PC-3 (cell line): ENCODE measurements at regions not wholly inside any gene's neighbourhood (a gene's known extent, or its start where the extent isn't known, plus 50 kb on each side); places are given as distances from the start of the nearest gene placed in this dataset.
"Not testable (repeated sequence)": the region's sequence is repeated elsewhere in the genome, so short reads cannot be mapped to it uniquely, and the experiment has no call there.

Experiments
- CTCF ChIP-seq: fragments of 300-600 bp; sonication (generic); conservative IDR thresholded peaks from 2 replicates; pipeline ENCODE4 v1.5.1; 2017; ENCODE audit warnings: antibody characterized with exemption, low read depth, mild to moderate bottlenecking, low read length
- EZH2 ChIP-seq: fragments of 300-600 bp; sonication (generic); IDR thresholded peaks from one replicate; pipeline ENCODE4 v1.6.1; 2017; ENCODE audit warnings: antibody characterized with exemption, mild to moderate bottlenecking, low read length; ENCODE audit not compliant: unreplicated experiment

DNA sequence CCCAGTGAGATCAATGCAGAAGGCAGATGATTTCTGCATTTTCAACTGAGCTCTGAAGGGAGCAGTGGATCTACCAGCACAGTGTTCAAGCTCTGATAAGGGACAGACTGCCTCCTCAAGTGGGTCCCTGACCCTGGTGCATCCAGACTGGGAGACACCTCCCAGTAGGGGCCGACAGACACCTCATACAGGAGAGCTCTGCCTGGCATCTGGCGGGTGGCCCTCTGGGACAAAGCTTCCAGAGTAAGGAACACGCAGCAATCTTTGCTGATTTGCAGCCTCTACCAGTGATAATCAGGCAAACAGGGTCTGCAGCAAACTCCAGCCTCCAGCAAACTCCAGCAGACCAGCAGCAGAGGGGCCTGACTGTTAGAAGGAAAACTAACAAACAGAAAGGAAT, 152.9 kb upstream of the CCDC196 start:
- TF ChIP-seq CTCF, EZH2: not testable (repeated sequence)
